Hepatocyte (in vitro differentiated cells): ENCODE measurements at regions not wholly inside any gene's neighbourhood (a gene's known extent, or its start where the extent isn't known, plus 50 kb on each side); places are given as distances from the start of the nearest gene placed in this dataset.

Experiments
- CTCF ChIP-seq: fragments of 200-600 bp; sonication (generic); IDR thresholded peaks from 2 replicates; pipeline ENCODE4 v1.5.1; 2016; ENCODE audit warnings: antibody characterized with exemption, mild to moderate bottlenecking; ENCODE audit not compliant: poor library complexity
- EZH2 ChIP-seq: fragments of 200-600 bp; sonication (generic); IDR thresholded peaks from 2 replicates; pipeline ENCODE4 v1.6.1; 2016; ENCODE audit warnings: antibody characterized with exemption, mild to moderate bottlenecking, borderline replicate concordance
- EZH2phosphoT487 ChIP-seq: fragments of 200-600 bp; sonication (generic); IDR thresholded peaks from one replicate; pipeline ENCODE4 v1.6.1; 2018; ENCODE audit warnings: antibody characterized with exemption, mild to moderate bottlenecking, low read depth, moderate library complexity; ENCODE audit not compliant: unreplicated experiment, severe bottlenecking

DNA sequence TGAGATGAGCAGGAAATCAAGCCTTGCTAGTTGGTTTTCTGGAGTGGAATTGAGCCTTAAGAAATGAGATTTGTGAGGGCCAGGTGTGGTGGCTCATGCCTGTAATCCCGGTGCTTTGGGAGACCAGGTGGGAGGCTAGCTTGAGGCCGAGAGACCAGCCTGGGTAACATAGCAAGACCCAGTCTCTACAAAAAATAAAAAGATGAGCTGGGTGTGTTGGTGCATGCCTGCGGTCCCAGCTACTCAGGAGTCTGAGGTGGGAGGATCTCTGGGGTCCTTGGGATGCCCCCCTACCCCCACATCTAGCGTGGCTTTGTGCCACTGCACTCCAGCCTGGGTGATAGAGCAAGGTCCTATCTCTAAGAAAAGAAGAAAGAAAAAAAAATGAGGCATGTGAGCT, 104.2 kb upstream of the RTL1 start:
- TF ChIP-seq CTCF (no peak), EZH2phosphoT487 (no peak), EZH2 (no peak)
